A549 (cell line): ENCODE measurements at regions not wholly inside any gene's neighbourhood (a gene's known extent, or its start where the extent isn't known, plus 50 kb on each side); places are given as distances from the start of the nearest gene placed in this dataset.

Experiments used
- ATAC-seq, 2 experiments: fragments of 200-7000 bp in 1 of 2; fragments of >200 bp in 1 of 2; cut with Nextera tagmentation in 1 of 2; cut with Tn5 transposase in 1 of 2; 3 replicates each; pipeline versions ENCODE4 v1.8.0 to v1.9.1; 2018 to 2020; ENCODE audit warnings: mild to moderate bottlenecking in 1 of 2, moderate library complexity in 1 of 2
- CTCF ChIA-PET: fragments of 300-600 bp; sonication (Branson Sonifier 250); formaldehyde crosslinking; extraction: SDS; loops from one replicate; lab custom pipeline; 2021; ENCODE audit warnings: antibody characterized with exemption, inconsistent platforms; lab: Yijun Ruan, JAX
- POLR2A ChIA-PET: fragments of 350-600 bp; formaldehyde crosslinking; extraction: SDS; loops from one replicate; lab custom pipeline; 2021; ENCODE audit warnings: antibody characterized with exemption, inconsistent platforms; lab: Yijun Ruan, JAX
- DNase-seq, 2 experiments: peaks; one replicate each; pipeline versions ENCODE4 v3.0.0 to v3.0.0-alpha.2; 2011 to 2016; ENCODE audit warnings: low read depth in 1 of 2, low spot score in 1 of 2
- FAIRE-seq: peaks from 2 replicates; lab custom pipeline; 2011; peaks lifted over from hg19 to GRCh38; lab: Jason Lieb, UNC
- H3K27ac ChIP-seq, 2 experiments: fragments of >200 bp; sonication (Bioruptor Twin); formaldehyde crosslinking; 3 replicates each; pipeline ENCODE4 v1.5.1; 2016 to 2017
- H3K4me1 ChIP-seq: fragments of >200 bp; sonication (Bioruptor Twin); formaldehyde crosslinking; 3 replicates; pipeline ENCODE4 v1.6.1; 2016
- H3K4me2 ChIP-seq: fragments of >200 bp; sonication (Bioruptor Twin); formaldehyde crosslinking; 3 replicates; pipeline ENCODE4 v1.6.1; 2016
- H3K4me3 ChIP-seq: fragments of >200 bp; sonication (Bioruptor Twin); formaldehyde crosslinking; 3 replicates; pipeline ENCODE4 v1.5.1; 2016
- H3K9me3 ChIP-seq: fragments of >200 bp; sonication (Bioruptor Twin); formaldehyde crosslinking; 3 replicates; pipeline ENCODE4 v1.6.1; 2016
- CHD2 ChIP-seq: fragments of 150-350 bp; IDR thresholded peaks from 2 replicates; pipeline ENCODE4 v1.6.1; 2014; ENCODE audit warnings: low read length; ENCODE audit not compliant: partially characterized antibody
- CHD4 ChIP-seq: fragments of 200-600 bp; sonication (generic); IDR thresholded peaks from 2 replicates; pipeline ENCODE4 v1.6.1; 2016; ENCODE audit warnings: antibody characterized with exemption, mild to moderate bottlenecking, borderline replicate concordance
- EHF ChIP-seq: fragments of 250-450 bp; sonication (Bioruptor Pico); IDR thresholded peaks from 2 replicates; pipeline ENCODE4 v1.5.0; 2020; ENCODE audit warnings: mild to moderate bottlenecking
- EP300 ChIP-seq, 2 experiments: fragments of >200 bp; sonication (Bioruptor Twin); formaldehyde crosslinking; IDR thresholded peaks; 2 replicates in 1 of 2; 3 replicates in 1 of 2; pipeline ENCODE4 v1.6.1; 2016 to 2017
- ESRRA ChIP-seq: fragments of 150-350 bp; IDR thresholded peaks from 2 replicates; pipeline ENCODE4 v1.6.1; 2014; ENCODE audit warnings: mild to moderate bottlenecking, low read length, borderline replicate concordance
- FOSB ChIP-seq: fragments of 250-450 bp; sonication (Bioruptor Pico); IDR thresholded peaks from 2 replicates; pipeline ENCODE4 v1.5.0; 2020; ENCODE audit warnings: mild to moderate bottlenecking, moderate library complexity
- FOSL2 ChIP-seq, 2 experiments: fragments of 450-650 bp in 1 of 2; fragments of >200 bp in 1 of 2; sonication (Bioruptor Twin) in 1 of 2; formaldehyde crosslinking; IDR thresholded peaks; 2 replicates each; pipeline versions ENCODE4 v1.5.0 to v1.6.1; 2016 to 2020; ENCODE audit warnings: mild to moderate bottlenecking in 1 of 2, moderate library complexity in 1 of 2
- HEYL ChIP-seq: fragments of 250-450 bp; sonication (Bioruptor Pico); IDR thresholded peaks from 2 replicates; pipeline ENCODE4 v1.8.0; 2021; ENCODE audit warnings: mild to moderate bottlenecking, moderate library complexity
- HOXA7 ChIP-seq: fragments of 250-450 bp; sonication (Bioruptor Pico); IDR thresholded peaks from 2 replicates; pipeline ENCODE4 v1.5.0; 2020; ENCODE audit warnings: mild to moderate bottlenecking, moderate library complexity
- HOXB13 ChIP-seq: fragments of 250-450 bp; sonication (Bioruptor Pico); IDR thresholded peaks from 2 replicates; pipeline ENCODE4 v1.5.0; 2020; ENCODE audit warnings: low read depth, mild to moderate bottlenecking, moderate library complexity
- JUNB ChIP-seq: fragments of >200 bp; sonication (Bioruptor Twin); formaldehyde crosslinking; IDR thresholded peaks from 2 replicates; pipeline ENCODE4 v1.6.1; 2016
- KDM1A ChIP-seq: fragments of 200-600 bp; sonication (generic); IDR thresholded peaks from 2 replicates; pipeline ENCODE4 v1.6.1; 2016; ENCODE audit warnings: low read depth, mild to moderate bottlenecking
- MYC ChIP-seq: IDR thresholded peaks from 2 replicates; pipeline ENCODE4 v1.6.1; 2012; ENCODE audit warnings: mild to moderate bottlenecking, inconsistent platforms, low read length, improper control_type of control experiment, borderline replicate concordance
- NPAS2 ChIP-seq: fragments of 250-450 bp; sonication (Bioruptor Pico); IDR thresholded peaks from 2 replicates; pipeline ENCODE4 v1.8.0; 2022; ENCODE audit warnings: mild to moderate bottlenecking, moderate library complexity, borderline replicate concordance
- POLR2A ChIP-seq: IDR thresholded peaks from 2 replicates; pipeline ENCODE4 v1.6.1; 2012; ENCODE audit warnings: mild to moderate bottlenecking, low read length
- POLR2AphosphoS2 ChIP-seq: conservative IDR thresholded peaks from 2 replicates; pipeline ENCODE4 v1.6.1; 2012; ENCODE audit warnings: low read length, improper control_type of control experiment, inconsistent platforms
- RAD21 ChIP-seq, 2 experiments: fragments of >200 bp in 1 of 2; sonication (Bioruptor Twin) in 1 of 2; formaldehyde crosslinking in 1 of 2; IDR thresholded peaks in 1 of 2; conservative IDR thresholded peaks in 1 of 2; 2 replicates in 1 of 2; 3 replicates in 1 of 2; pipeline ENCODE4 v1.6.1; 2012 to 2018; ENCODE audit warnings: inconsistent platforms in 1 of 2
- RFX5 ChIP-seq: fragments of 450-650 bp; IDR thresholded peaks from 2 replicates; pipeline ENCODE4 v1.7.1; 2014; ENCODE audit warnings: antibody characterized with exemption, mild to moderate bottlenecking, moderate library complexity
- TFCP2L1 ChIP-seq: fragments of 250-450 bp; sonication (Bioruptor Pico); IDR thresholded peaks from 2 replicates; pipeline ENCODE4 v1.5.0; 2021; ENCODE audit warnings: mild to moderate bottlenecking
- TP53 ChIP-seq: fragments of 250-450 bp; sonication (Bioruptor Pico); IDR thresholded peaks from 2 replicates; pipeline ENCODE4 v1.5.0; 2021; ENCODE audit warnings: mild to moderate bottlenecking, moderate library complexity
- ZNF302 ChIP-seq: fragments of 250-450 bp; sonication (Bioruptor Pico); IDR thresholded peaks from 2 replicates; pipeline ENCODE4 v1.9.0; 2021; ENCODE audit warnings: inconsistent platforms, mild to moderate bottlenecking, moderate library complexity
- WGBS: methylation state at CpG from one replicate; pipeline ENCODE4 v1.1.6; 2017; ENCODE audit errors: missing lambda C conversion rate; 5-methylcytosine and 5-hydroxymethylcytosine counted together
- TF ChIP-seq, protein P1 (sequence below): IDR thresholded peaks from 2 replicates; pipeline ENCODE4 v1.6.1; 2012
- TF ChIP-seq, protein P2 (sequence below): IDR thresholded peaks from 2 replicates; pipeline ENCODE4 v1.6.1; 2012; ENCODE audit warnings: low read depth, borderline replicate concordance
- TF ChIP-seq, protein P3 (sequence below): fragments of >200 bp; sonication (Bioruptor Twin); formaldehyde crosslinking; IDR thresholded peaks from 2 replicates; pipeline ENCODE4 v1.6.1; 2016
- TF ChIP-seq, protein P4 (sequence below): fragments of 450-650 bp; IDR thresholded peaks from 2 replicates; pipeline ENCODE4 v1.6.1; 2014; ENCODE audit warnings: antibody characterized with exemption

DNA sequence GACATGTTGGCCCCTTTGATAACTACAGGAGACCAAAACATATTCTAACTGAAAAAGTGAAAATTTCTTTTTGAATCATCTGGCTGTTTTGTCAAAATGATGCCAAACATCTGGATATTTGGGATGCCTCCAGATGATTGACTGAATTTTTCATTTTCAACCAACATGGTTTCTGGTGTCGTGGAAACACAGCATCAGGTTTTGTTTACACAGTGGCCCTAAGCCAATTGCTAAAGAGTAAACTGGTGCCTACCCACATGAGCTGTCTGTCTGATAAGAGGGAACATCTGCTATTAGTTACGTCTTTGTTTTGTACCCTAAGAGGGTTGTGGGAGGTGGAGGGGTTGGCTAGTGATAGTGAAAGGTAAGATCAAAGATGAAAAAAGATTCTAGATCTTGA is 204.8 kb downstream of the KCNK2 start:
- H3K4me3 ChIP-seq = no peak overlapping the region
- CTCF ChIA-PET = no interaction called here
- no peaks in the 10 kb centered on the region for H3K4me1 ChIP-seq
- TF ChIP-seq FOSL2 (IDR thresholded peaks at IDR 0.05) (no peak), FOSL2 (CRISPR knock-in tag; IDR thresholded peaks at IDR 0.05) (no peak), POLR2A (no peak), JUNB (no peak), HOXB13 (CRISPR knock-in tag) (no peak), KDM1A (no peak), HOXA7 (CRISPR knock-in tag) (no peak), TFCP2L1 (no peak)
- WGBS = 6% methylated on average over 2 of the region's 2 CpGs
- no peaks in the 10 kb centered on the region for H3K9me3 ChIP-seq
- FAIRE-seq = no peak
- no peak for ATAC-seq
- no peak for DNase-seq
- no peak overlapping the region for H3K4me2 ChIP-seq
- POLR2A ChIA-PET = no interaction called here
- H3K27ac ChIP-seq = no peak overlapping the region

DNA sequence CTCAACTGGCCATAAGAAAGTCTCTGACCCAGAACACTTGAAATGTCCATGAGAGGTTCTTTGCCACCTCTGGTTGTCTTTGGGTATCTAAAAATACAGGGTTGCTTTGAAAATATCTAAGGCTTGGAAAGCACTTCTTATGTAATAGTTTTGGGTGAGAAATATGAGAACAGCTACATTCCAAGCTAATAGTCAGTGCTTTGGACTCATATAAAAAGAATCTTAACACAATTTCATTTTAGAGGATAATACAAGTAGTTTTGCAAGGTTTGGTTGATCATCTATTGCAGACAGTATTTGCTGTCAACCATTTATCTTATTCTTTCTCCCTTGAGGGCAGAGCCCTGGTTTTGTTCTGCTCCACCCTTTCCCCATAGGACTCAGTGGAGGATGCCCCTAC is 207.5 kb downstream of the KCNK2 start:
- TF ChIP-seq TFCP2L1 = no peak
- ChIA-PET CTCF (no interaction called here), POLR2A (no interaction called here)
- Histone ChIP-seq H3K4me1 (no peaks in the 10 kb centered on the region), H3K9me3 (no peaks in the 10 kb centered on the region; the same call in 2 of the 3 replicates), H3K4me3 (no peak overlapping the region), H3K4me2 (no peak overlapping the region), H3K27ac (no peak overlapping the region)
- DNase-seq = no peak
- no peak for FAIRE-seq
- ATAC-seq = no peak

DNA sequence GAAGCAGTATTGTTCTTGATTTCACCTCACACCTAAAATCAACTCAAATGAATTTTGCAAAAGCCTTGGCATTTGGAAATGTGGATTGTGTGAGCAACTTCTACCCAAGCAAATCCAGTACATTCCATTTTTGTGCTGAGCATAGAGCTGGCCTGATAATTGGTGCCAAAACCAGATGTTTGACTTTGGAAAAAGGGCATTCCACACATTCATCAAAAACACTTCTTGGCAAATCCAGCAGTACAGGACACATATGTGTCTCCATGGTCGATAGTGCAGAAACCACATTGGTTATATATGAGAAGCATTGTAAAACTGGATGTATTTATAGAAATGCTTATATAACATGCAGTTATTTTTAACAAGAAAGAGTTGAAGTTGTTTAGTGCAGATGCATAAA is 210.4 kb downstream of the KCNK2 start:
- no peaks in the 10 kb centered on the region; the same call in 2 of the 3 replicates for H3K9me3 ChIP-seq
- POLR2A ChIA-PET = no interaction called here
- TF ChIP-seq CHD4 (no peak), EP300 (IDR thresholded peaks at IDR 0.05) (no peak), HOXA7 (CRISPR knock-in tag) (no peak), EHF (no peak)
- TF ChIP-seq, protein P1, sequence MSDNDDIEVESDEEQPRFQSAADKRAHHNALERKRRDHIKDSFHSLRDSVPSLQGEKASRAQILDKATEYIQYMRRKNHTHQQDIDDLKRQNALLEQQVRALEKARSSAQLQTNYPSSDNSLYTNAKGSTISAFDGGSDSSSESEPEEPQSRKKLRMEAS = no peak
- TF ChIP-seq, all 56 proteins: peak for 0
- WGBS = 0% methylated on average over 1 of the region's 1 CpG
- FAIRE-seq (no peak), DNase-seq (no peak), ATAC-seq (no peak)
- no peak overlapping the region for H3K4me2 ChIP-seq
- H3K4me3 ChIP-seq = no peak overlapping the region
- CTCF ChIA-PET = no interaction called here
- no peaks in the 10 kb centered on the region for H3K4me1 ChIP-seq
- H3K27ac ChIP-seq = no peak overlapping the region

DNA sequence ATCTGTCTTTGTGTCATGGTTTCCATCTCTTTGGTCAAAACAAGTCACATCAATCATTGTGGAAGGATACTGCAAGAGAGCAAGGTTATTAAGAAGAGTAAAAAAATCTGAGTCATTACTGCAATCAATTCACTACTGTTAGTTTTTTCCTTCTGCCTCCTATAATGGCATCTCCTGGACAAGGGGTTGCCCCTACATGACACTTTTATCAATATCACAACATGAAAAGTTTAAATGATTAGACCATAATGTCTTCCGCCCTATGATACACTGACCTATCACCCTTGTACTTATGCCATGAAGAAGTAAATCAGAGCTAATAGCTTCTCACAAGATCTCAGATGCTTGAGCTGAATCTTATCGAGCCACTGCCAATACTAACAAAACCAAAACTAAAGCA is 223.9 kb downstream of the KCNK2 start:
- Histone ChIP-seq H3K9me3 (no peaks in the 10 kb centered on the region), H3K27ac (no peak overlapping the region), H3K4me1 (no peaks in the 10 kb centered on the region), H3K4me3 (no peak overlapping the region), H3K4me2 (no peak overlapping the region)
- ChIA-PET POLR2A (no interaction called here), CTCF (no interaction called here)
- DNase-seq = no peak
- no peak for ATAC-seq
- WGBS = 12% methylated on average over 2 of the region's 2 CpGs
- TF ChIP-seq FOSB (CRISPR knock-in tag) (no peak), ESRRA (no peak), RAD21 (conservative IDR thresholded peaks at IDR 0.05 in 1 of 2, IDR thresholded peaks at IDR 0.05 in 1 of 2) (no peak), NPAS2 (CRISPR knock-in tag) (no peak), CHD2 (no peak), HEYL (no peak), EHF (no peak)
- TF ChIP-seq, protein P2, sequence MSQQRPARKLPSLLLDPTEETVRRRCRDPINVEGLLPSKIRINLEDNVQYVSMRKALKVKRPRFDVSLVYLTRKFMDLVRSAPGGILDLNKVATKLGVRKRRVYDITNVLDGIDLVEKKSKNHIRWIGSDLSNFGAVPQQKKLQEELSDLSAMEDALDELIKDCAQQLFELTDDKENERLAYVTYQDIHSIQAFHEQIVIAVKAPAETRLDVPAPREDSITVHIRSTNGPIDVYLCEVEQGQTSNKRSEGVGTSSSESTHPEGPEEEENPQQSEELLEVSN = no peak
- no peak for FAIRE-seq

DNA sequence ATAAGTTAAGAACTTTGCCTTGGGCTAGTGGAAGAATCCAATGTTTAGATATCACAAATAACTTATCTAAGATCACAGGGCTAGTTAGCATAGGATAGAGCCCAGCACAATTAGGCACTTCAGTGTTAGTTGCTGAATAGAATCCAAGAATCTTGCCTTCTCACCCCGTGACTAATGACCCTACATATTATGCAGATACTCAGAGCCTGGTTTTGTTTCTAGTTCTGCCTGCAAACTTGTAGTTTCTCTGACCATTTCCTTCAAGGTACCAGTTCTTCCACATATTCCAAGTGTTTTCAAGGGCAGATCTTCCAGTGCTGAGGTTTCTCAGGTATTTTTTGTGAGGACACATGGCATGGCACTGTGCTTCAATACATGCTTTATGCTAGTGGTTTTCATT is 239.3 kb downstream of the KCNK2 start:
- H3K4me2 ChIP-seq = no peak overlapping the region
- TF ChIP-seq MYC = no peak
- TF ChIP-seq, protein P3, sequence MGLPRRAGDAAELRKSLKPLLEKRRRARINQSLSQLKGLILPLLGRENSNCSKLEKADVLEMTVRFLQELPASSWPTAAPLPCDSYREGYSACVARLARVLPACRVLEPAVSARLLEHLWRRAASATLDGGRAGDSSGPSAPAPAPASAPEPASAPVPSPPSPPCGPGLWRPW = no peak
- no peak for TF ChIP-seq TFCP2L1
- no peak for TF ChIP-seq FOSB (CRISPR knock-in tag)
- TF ChIP-seq ZNF302 (CRISPR knock-in tag) = no peak
- TF ChIP-seq, protein P4, sequence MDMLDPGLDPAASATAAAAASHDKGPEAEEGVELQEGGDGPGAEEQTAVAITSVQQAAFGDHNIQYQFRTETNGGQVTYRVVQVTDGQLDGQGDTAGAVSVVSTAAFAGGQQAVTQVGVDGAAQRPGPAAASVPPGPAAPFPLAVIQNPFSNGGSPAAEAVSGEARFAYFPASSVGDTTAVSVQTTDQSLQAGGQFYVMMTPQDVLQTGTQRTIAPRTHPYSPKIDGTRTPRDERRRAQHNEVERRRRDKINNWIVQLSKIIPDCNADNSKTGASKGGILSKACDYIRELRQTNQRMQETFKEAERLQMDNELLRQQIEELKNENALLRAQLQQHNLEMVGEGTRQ = no peak
- no peak for TF ChIP-seq JUNB
- no peak for TF ChIP-seq TP53
- TF ChIP-seq RFX5 = no peak
- no peak for TF ChIP-seq POLR2AphosphoS2
- DNase-seq (no peak), ATAC-seq (no peak), FAIRE-seq (no peak)
- no peak overlapping the region for H3K4me3 ChIP-seq
- no peaks in the 10 kb centered on the region for H3K4me1 ChIP-seq
- H3K27ac ChIP-seq = no peak overlapping the region
- 0 out of 3 replicates have a peak, but pooled peaks cover 5% of the 10 kb centered on the region for H3K9me3 ChIP-seq
- POLR2A ChIA-PET = no interaction called here
- CTCF ChIA-PET = no interaction called here
- 0% methylated on average over 1 of the region's 1 CpG for WGBS
